ENCODE measurements at regions not wholly inside any gene's neighbourhood (a gene's known extent, or its start where the extent isn't known, plus 50 kb on each side); places are given as distances from the start of the nearest gene placed in this dataset.

DNA sequence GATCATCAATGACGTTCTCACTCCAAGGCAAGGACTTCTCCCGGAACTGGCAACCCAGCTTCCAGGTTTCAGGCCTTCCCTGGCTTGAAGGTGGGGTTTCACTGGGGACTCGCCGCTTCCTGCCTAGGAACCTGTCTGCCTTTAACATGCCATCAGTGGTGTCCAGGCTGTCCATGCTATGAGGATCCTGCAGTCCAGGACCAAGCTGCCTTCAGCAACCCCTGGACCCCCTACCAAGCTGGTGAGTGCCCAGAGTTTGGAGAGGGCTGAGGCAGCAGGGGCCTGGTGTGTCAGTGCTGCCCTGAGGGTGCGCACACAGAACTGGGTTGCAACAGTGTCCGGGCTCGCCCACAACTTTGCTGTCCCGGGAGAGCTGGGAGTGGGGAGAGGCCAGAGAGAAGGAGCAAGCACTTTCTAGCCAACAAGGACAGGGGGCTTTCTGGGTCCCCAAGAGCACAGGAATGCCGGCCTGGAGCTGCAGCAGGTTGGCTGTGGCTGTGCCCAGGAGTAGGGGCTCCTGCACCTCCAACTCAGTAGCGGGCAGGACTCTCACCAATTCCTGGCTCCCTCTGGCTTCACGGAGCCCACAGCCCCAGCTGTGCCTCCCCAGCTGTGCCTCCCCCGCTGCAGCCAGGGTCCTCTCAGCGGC is 1563.2 kb upstream of the MIR17HG start:
- intact Hi-C loops (cut with micrococcal nuclease) = no loop called here
- no peak overlapping the region for H3K4me3 ChIP-seq (replicated peaks in 1 of 2; ENCODE audit: low read depth in 1 of 2, low read length in 2 of 2)
- H3K79me2 ChIP-seq (ENCODE audit: insufficient read depth, low read length) = no peaks in the 10 kb centered on the region
- no peak overlapping the region for H2AFZ ChIP-seq (ENCODE audit: low read depth, low read length, poor library complexity, severe bottlenecking)
- no peaks in the 10 kb centered on the region; a peak in 1 of 4 replicates for H3K36me3 ChIP-seq (ENCODE audit: control insufficient read depth in 1 of 2, insufficient read depth in 2 of 2, low read length in 2 of 2)
- no peak for TF ChIP-seq FOSL1 (IDR thresholded peaks at IDR 0.05; ENCODE audit: low read depth)
- TF ChIP-seq EZH2phosphoT487 (IDR thresholded peaks at IDR 0.05; ENCODE audit: borderline replicate concordance) = no peak
- H3K9ac ChIP-seq (ENCODE audit: low read length) = no peak overlapping the region
- no peaks in the 10 kb centered on the region for H3K4me1 ChIP-seq (ENCODE audit: control insufficient read depth in 1 of 2, insufficient read depth in 2 of 2, low read length in 2 of 2)
- BruUV-seq (replicated peaks) = no TSS peak
- H3K9me3 ChIP-seq (ENCODE audit: control insufficient read depth in 1 of 2, insufficient read depth in 1 of 2, low read depth in 1 of 2, low read length in 2 of 2) = no peaks in the 10 kb centered on the region
- H3K9me2 ChIP-seq (ENCODE audit: insufficient read depth) = no peaks in the 10 kb centered on the region
- POLR2A ChIA-PET = no interaction called here
- RAD21 ChIA-PET (ENCODE audit: low non-redundant PET in 1 of 2, low total read pairs in 2 of 2, uncharacterized antibody in 2 of 2, unreplicated experiment in 2 of 2) = no interaction called here
- CTCF ChIA-PET = no interaction called here
- no peak overlapping the region for H3K4me2 ChIP-seq (ENCODE audit: low read length)
- no peaks in the 10 kb centered on the region for H3K27me3 ChIP-seq (ENCODE audit: insufficient read depth, low read length)
- ATAC-seq (no peak), DNase-seq (ENCODE audit: low read depth, low spot score) (no peak)
- H3K27ac ChIP-seq (ENCODE audit: low read depth, low read length) = no peak overlapping the region
- H4K20me1 ChIP-seq (ENCODE audit: insufficient read depth) = no peaks in the 10 kb centered on the region

DNA sequence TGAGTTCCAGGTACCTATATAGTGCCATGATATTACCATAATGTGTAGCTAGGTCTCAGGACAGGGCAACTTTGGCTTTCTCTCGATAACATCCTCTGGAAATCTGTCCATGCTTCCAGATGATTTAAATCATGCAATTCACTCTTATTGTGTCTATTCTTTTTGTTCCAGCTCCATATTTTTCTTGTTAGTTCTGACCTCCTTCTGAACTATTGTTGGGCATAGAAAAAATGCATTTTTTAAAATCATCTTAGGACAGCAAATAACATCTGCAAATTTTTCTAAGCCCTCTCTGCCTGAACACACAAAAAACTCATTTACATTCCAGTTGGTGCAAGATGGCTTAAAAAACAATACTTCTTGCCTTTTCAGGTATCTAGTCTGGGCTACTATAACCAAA is 1561.0 kb upstream of the MIR17HG start:
- H2AFZ ChIP-seq (ENCODE audit: low read depth, low read length, poor library complexity, severe bottlenecking) = no peak overlapping the region
- intact Hi-C loops (cut with micrococcal nuclease) = no loop called here
- H3K4me1 ChIP-seq (ENCODE audit: control insufficient read depth in 1 of 2, insufficient read depth in 2 of 2, low read length in 2 of 2) = no peaks in the 10 kb centered on the region
- no TSS peak for BruUV-seq (replicated peaks)
- no peaks in the 10 kb centered on the region for H3K79me2 ChIP-seq (ENCODE audit: insufficient read depth, low read length)
- ChIA-PET POLR2A (no interaction called here), CTCF (no interaction called here), RAD21 (ENCODE audit: low non-redundant PET in 1 of 2, low total read pairs in 2 of 2, uncharacterized antibody in 2 of 2, unreplicated experiment in 2 of 2) (no interaction called here)
- H3K27ac ChIP-seq (ENCODE audit: low read depth, low read length) = no peak overlapping the region
- H3K27me3 ChIP-seq (ENCODE audit: insufficient read depth, low read length) = no peaks in the 10 kb centered on the region
- H4K20me1 ChIP-seq (ENCODE audit: insufficient read depth) = no peaks in the 10 kb centered on the region
- H3K9me2 ChIP-seq (ENCODE audit: insufficient read depth) = no peaks in the 10 kb centered on the region
- H3K4me3 ChIP-seq (replicated peaks in 1 of 2; ENCODE audit: low read depth in 1 of 2, low read length in 2 of 2) = no peak overlapping the region
- no peaks in the 10 kb centered on the region for H3K9me3 ChIP-seq (ENCODE audit: control insufficient read depth in 1 of 2, insufficient read depth in 1 of 2, low read depth in 1 of 2, low read length in 2 of 2)
- ATAC-seq (no peak), DNase-seq (ENCODE audit: low read depth, low spot score) (no peak)
- no peak overlapping the region for H3K4me2 ChIP-seq (ENCODE audit: low read length)
- H3K9ac ChIP-seq (ENCODE audit: low read length) = no peak overlapping the region
- H3K36me3 ChIP-seq (ENCODE audit: control insufficient read depth in 1 of 2, insufficient read depth in 2 of 2, low read length in 2 of 2) = no peaks in the 10 kb centered on the region
- TF ChIP-seq EZH2 (IDR thresholded peaks at IDR 0.05) (no peak), EGR1 (IDR thresholded peaks at IDR 0.05; ENCODE audit: low read depth) (no peak), FOSL1 (IDR thresholded peaks at IDR 0.05; ENCODE audit: low read depth) (no peak), ZNF274 (IDR thresholded peaks at IDR 0.05; ENCODE audit: low read depth, low read length) (no peak), EZH2phosphoT487 (IDR thresholded peaks at IDR 0.05; ENCODE audit: borderline replicate concordance) (no peak), CEBPB (IDR thresholded peaks at IDR 0.05; ENCODE audit: low read depth) (no peak), SIN3A (IDR thresholded peaks at IDR 0.05; ENCODE audit: low read depth) (no peak), ELF1 (IDR thresholded peaks at IDR 0.05; ENCODE audit: borderline replicate concordance, low read depth) (no peak), POLR2AphosphoS5 (IDR thresholded peaks at IDR 0.05; ENCODE audit: low read depth, low read length) (no peak)
- TF ChIP-seq, protein P1, sequence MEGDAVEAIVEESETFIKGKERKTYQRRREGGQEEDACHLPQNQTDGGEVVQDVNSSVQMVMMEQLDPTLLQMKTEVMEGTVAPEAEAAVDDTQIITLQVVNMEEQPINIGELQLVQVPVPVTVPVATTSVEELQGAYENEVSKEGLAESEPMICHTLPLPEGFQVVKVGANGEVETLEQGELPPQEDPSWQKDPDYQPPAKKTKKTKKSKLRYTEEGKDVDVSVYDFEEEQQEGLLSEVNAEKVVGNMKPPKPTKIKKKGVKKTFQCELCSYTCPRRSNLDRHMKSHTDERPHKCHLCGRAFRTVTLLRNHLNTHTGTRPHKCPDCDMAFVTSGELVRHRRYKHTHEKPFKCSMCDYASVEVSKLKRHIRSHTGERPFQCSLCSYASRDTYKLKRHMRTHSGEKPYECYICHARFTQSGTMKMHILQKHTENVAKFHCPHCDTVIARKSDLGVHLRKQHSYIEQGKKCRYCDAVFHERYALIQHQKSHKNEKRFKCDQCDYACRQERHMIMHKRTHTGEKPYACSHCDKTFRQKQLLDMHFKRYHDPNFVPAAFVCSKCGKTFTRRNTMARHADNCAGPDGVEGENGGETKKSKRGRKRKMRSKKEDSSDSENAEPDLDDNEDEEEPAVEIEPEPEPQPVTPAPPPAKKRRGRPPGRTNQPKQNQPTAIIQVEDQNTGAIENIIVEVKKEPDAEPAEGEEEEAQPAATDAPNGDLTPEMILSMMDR (IDR thresholded peaks at IDR 0.05 in 2 of 3, conservative IDR thresholded peaks at IDR 0.05 in 1 of 3; ENCODE audit: borderline replicate concordance in 1 of 3, insufficient read depth in 1 of 3, low read depth in 2 of 3, low read length in 2 of 3) = no peak

Measured in HCT116 (cell line).